GM19438 (cell line): ENCODE measurements at regions not wholly inside any gene's neighbourhood (a gene's known extent, or its start where the extent isn't known, plus 50 kb on each side); places are given as distances from the start of the nearest gene placed in this dataset.
"Not testable (repeated sequence)": the region's sequence is repeated elsewhere in the genome, so short reads cannot be mapped to it uniquely, and the experiment has no call there.

Source experiments
- ATAC-seq: cut with Tn5 transposase; IDR thresholded peaks from one replicate; pipeline ENCODE4 v1.9.1; 2021; ENCODE audit warnings: low read depth; ENCODE audit not compliant: unreplicated experiment

DNA sequence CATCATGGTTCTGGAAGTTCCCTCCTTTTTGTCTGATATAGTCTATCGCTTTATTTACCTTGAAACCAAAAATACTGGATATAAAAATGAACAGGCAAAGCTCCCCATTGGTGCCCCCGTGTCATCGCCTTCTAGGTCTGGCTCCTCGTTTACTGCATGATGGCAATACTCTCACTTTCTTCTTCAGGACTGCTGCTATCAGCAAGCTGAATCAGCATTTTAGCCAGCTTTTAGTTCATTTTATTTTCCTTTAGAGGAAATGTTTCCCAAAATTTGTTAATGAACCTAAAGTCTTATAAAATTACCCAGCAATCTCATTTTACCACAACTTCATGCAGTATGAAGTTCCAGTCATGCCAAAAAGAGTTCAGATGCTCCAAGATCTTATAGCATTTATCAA lies 80.5 kb downstream of the ZIC3 start:
- ATAC-seq = no peak

DNA sequence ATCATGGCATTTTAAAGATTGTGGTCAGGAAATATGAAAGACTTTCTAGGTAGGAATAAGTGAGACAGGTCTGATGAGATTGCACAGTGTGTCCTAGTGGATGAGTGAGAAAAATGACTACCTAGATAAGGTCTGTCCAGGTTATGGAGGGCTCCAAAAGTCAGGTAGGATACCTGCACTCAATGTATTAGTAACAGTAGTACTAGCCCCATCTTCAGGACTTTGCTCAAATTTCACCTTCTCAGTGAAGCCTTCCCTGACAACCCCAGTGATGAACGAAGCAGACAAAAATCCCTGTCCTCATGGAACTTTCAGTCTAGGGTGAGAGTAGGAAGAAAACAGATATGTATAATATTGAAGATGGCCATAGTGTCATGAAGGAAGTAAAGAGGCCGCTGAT lies 85.7 kb downstream of the ZIC3 start:
- ATAC-seq = no peak

- ATAC-seq = no peak
Measured at GRCh38 chrX:137652086-137652485, 86.2 kb downstream of the ZIC3 start.

DNA sequence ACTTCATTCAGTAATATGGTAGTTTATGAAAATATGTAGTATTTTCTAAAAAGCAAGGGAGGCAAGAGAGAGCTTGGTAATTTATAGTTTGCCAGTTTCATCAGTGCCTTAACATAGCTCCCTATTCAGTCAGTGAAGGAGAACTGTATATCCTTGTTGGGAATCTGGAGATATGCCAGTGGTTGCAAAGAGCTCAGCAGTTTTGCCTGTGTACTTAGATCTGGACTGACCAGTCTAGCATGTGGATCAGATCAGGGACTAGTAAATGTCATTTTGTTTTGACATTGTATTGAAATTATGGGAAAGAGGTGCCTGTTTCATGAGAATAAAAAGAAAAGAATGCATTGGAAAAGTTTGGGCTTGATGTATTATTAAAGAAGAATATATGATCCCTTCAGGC lies 88.6 kb downstream of the ZIC3 start:
- no peak for ATAC-seq

DNA sequence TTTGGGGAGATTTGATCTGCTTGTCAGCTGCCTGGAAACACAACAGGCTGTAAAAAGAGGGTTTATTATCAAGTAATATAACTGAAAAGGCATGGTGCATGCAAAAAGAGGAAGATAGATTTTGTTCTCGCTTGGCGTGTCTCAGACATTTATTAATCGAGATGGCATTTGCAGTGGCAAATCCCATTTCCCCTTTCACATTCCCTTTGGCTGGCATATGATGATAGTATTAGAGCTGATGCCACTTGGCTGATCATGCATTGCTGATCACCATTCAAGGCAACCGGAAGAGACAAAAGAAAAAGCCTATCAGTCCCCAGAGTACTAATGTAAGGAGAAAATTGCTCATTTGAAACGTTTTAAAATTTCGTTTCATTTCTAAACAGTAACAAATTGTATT lies 101.8 kb downstream of the ZIC3 start:
- no peak for ATAC-seq

- no peak for ATAC-seq
Measured at GRCh38 chrX:137684591-137684990, 118.7 kb downstream of the ZIC3 start.

- no peak for ATAC-seq
Measured at GRCh38 chrX:137695417-137695816, 129.5 kb downstream of the ZIC3 start.

DNA sequence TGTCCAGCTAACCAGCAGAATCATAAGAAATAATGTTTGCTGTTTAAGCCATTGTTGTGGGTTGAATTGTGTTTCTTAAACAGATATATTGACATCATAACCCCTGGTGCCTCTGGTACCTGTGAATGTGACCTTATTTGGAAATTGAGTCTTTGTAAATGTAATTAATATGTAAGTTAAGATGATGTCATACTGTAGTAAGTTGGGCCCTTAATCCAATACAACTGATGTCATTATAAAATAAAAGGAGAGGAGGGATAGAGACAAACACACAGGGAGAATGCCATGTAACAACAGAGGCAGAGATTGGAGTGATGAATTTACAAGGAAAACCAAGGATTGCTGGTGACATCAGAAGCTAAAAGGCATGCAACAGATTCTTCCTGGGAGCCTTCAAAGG lies 141.4 kb downstream of the ZIC3 start:
- no peak for ATAC-seq

- ATAC-seq = no peak
Measured at GRCh38 chrX:137742846-137743245, 176.9 kb downstream of the ZIC3 start.

DNA sequence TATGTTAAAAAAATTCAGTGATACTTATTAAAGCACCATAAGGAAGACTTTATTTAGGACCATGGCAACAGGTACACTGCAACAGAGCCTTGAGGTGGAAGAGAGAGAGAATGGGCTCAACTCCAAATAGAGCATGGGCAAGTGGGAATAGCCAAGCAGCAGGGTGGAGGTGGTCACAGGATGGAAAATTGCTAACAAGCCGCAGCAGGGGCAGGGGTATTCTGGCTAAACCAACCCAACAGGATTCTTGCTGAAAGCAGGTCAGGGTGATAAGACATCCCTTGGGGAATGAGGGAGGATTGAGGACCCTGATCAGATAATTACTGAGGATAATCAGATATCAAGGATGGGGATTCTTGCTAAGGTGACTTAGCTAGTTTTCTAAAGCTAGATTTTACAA lies 177.5 kb downstream of the ZIC3 start:
- ATAC-seq = no peak

DNA sequence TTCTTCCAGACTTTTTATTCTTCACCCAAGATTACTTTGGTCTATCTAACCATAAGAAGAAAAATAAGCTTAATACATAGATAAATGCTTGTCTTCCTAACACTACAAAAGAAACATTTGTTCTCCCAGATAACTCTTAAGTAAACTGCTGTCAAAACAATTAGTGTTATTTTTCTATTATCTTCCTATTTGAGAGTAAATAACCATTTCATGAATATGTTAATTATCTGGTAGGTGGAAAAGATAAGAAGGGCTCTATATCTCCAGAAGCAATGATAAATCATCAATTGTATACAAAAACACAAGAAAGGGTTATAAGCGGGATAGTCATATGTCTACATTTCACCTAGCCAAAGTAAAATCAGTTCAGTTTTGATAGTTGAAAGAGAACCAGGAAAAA lies 180.4 kb downstream of the ZIC3 start:
- ATAC-seq = no peak

DNA sequence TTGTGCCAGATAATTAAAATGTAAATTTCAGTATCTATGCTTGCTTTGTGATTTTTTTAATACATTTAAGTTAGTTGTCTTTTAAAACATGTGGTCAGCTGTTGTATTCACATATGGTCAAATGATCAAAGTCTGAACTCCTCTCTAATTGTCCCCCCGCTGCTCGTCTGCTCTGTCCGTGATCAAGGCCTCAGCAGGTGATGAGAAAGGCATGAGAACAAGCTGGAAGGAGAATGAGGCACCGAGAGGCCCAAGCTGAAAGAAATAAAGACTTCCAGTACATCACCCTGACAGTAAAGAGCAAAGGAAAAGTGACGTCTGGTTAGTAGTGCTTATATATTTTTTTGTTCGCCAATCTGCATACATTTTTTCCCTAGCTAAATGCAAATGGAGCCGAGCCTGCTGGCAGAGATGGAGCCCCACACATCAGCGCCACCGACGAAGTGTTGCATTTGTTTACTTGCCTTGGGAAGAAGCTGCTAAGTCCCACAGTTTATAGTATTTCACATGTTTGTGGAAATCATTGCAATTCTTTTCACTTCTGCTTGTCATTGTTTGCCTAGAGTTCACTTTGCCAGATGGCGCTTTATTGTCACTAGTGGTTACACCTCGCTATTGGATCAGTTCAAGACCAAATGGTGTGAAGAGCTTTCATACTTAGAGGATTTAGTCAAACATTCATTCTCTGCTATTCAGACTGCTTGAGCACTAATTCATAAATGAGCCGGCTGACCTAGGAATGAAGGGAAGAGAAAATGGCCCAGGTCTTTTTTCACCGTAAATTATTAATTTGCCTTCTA lies 181.5 kb downstream of the ZIC3 start:
- no peak for ATAC-seq

DNA sequence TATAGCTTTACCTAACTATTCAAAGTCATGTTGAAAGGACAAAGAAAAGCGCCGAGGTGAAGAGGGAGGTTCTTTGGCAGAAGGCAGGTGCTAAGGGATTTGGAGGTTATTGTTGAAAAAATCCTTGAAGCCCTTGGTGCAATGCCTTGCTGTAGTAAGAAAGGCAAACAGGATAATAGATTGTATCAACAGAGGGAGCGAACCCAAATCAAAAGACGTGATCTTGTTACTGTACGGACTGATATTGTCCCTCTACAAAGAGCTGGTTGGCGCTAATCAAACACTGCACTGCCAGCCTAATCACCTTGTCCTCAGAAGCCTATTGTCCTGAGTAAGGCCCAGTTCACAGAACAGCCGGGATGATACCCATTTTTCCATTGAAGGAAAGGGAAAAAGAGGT lies 182.9 kb downstream of the ZIC3 start:
- ATAC-seq = no peak

DNA sequence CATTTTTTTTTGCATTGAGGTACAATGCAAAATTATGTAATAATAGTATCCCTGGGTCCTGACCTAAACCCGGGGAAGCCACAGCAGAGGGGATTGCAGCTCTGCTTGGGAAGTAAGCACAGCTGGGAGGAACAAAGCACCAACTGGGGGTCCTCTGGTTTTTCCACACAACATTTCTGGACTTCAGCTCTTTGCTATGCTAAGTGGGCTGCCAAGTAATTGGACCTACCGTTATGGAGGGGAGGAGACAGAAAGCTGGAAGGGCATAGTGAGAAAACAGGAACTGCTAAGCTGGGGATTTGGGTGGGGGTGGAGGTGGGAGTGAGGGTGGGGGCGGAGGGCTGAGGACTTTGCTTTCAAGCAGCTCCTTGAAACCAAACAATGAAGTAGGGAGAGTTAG lies 183.3 kb downstream of the ZIC3 start:
- ATAC-seq = no peak

DNA sequence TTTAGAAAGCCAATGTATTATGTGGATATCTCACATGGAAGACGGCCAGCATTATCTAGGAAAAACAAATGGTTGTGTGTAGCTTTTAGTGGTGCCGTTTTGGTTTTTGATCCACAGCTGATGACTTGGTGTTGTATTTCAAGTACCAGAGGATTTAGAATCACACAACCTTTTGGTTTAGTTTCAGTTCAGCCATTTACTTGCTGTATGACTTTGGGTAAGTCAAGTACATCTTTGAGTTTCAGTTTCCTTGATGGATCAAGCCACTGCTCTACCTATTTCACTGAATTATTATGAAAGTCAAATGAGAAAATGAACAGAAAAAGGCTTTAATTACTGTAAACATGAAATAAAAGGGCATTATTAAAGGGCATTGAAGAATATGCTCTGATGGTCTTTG lies 205.6 kb downstream of the ZIC3 start:
- no peak for ATAC-seq

DNA sequence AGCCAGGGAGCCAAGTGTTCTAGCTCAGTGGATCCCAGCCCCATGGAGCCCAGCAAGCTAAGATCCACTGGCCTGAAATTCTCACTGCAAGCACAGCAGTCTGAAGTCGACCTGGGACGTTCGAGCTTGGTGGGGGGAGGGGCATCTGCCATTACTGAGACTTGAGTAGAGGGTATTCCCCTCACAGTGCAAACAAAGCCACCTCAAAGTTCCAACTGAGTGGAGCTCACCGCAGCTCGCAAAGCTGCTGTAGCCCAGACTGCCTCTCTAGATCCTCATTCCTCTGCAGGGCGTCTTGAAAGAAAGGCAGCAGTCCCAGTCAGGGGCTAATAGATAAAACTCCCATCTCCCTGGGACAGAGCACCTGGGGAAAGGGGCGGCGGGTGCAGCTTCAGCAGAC lies 226.3 kb downstream of the ZIC3 start:
- ATAC-seq = no peak

DNA sequence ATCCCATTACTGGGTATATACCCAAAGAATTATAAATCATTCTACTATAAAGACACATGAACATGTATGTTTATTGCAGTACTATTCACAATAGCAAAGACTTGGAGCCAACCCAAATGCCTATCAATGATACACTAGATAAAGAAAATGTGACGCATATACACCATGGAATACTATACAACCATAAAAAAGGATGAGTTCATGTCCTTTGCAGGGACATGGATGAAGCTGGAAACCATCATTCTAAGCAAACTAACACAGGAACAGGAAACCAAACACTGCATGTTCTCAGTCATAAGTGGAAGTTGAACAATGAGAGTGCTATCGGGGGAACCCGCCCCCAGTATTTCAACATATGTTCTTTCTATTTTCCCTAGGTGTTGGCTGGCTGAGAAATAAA lies 232.0 kb downstream of the ZIC3 start:
- not testable (repeated sequence) for ATAC-seq

DNA sequence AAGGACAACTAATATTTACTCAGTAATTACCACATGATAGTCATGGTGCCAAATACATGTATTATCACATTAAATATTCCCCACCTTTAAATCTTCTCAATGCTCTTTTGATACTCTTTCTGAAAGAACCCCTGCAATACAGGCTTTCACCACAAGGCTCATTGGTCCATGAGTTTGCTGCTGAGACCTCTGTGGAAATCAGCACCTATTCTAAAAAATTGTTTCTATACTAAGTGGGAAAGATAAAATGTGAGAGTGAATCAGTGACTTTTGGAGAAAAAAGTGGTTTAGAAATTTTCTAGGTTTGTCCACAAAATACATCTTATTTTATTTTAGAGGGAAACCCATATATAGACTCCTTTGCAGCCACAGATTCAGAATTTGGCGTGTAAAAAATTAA lies 257.3 kb downstream of the ZIC3 start:
- ATAC-seq = no peak

DNA sequence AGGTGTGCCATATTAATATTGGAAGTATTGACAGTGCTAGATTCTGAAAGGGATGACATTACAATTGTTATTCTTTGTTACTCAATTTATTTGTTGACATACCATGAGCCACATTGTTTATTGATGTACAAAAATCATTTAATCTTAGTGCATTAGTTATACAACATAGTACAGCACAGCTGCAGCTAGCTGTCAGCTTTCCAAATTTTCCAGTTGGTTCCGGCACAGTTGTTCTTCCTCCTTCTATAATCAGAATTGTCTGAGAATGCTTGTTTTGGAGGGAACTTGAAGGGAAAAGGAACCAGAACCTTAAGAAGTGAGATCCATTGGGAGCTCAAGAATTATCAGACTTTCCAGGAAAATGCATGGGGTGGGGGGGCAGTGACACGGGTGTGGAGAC lies 281.4 kb downstream of the ZIC3 start:
- ATAC-seq = no peak

DNA sequence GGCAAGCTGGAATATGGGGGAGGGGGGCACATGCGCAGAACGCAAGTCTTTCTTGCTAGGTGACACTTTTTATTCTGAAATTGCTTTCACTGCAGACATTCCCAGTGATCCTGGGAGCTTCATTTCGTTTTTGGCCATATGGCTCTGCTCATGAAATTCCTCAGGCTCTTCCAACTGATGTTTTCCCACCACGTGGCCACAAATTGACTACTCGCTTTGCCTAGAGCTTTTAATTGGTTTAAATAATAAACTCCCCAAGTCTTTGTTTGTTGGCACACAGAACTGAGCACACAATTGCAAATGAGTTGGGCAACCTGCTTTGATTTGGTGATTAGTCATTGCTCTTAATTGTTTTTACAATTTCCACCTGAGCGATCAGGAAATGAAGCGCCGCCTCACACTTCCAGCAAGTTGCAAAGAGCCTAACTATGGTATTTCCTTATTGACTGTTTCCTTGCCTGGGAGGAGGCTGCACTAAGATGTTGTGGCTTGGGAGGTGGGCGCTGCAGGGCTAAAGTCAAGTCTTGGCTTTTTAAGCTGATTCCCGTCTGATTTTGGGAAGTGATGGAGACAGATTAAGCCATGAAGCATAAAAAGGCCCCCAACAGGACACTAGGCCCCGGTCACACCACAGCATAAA lies 282.5 kb downstream of the ZIC3 start:
- ATAC-seq = no peak

GRCh38 chrX:137852502-137852901 lies 286.6 kb downstream of the ZIC3 start:
- no peak for ATAC-seq

GRCh38 chrX:137855490-137855889 lies 289.6 kb downstream of the ZIC3 start:
- ATAC-seq = no peak
